ENCODE measurements at regions not wholly inside any gene's neighbourhood (a gene's known extent, or its start where the extent isn't known, plus 50 kb on each side); places are given as distances from the start of the nearest gene placed in this dataset.

DNA sequence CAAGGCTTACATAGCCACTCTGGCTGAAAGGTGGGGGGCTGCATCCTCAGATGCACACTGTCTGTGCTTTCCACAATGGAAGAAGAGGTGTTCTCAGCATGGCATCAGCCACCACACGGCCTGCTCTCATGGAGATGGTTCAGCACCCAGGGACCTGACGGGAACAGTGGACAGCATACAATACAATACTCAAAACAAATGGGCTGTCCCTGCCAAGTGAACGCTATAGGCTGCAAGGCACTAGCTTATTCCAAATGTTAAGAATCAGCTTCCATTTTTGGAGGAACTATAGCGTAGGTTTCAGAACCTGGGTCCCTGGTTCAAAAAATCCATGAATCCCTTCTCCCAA, 77.2 kb downstream of the ZNF608 start:
- no peak for DNase-seq
- no peak overlapping the region for H3K27ac ChIP-seq
- WGBS, 5 donors: 88 to 97% (median 92%) methylated on average over 4 of the region's 4 CpGs
- peaks cover 0 to 13% (median 0%) of the 10 kb centered on the region in 6 donors for H3K4me1 ChIP-seq
- H3K4me3 ChIP-seq: no peak overlapping the region
- no peaks in the 10 kb centered on the region for H3K36me3 ChIP-seq
- TF ChIP-seq, protein P1, sequence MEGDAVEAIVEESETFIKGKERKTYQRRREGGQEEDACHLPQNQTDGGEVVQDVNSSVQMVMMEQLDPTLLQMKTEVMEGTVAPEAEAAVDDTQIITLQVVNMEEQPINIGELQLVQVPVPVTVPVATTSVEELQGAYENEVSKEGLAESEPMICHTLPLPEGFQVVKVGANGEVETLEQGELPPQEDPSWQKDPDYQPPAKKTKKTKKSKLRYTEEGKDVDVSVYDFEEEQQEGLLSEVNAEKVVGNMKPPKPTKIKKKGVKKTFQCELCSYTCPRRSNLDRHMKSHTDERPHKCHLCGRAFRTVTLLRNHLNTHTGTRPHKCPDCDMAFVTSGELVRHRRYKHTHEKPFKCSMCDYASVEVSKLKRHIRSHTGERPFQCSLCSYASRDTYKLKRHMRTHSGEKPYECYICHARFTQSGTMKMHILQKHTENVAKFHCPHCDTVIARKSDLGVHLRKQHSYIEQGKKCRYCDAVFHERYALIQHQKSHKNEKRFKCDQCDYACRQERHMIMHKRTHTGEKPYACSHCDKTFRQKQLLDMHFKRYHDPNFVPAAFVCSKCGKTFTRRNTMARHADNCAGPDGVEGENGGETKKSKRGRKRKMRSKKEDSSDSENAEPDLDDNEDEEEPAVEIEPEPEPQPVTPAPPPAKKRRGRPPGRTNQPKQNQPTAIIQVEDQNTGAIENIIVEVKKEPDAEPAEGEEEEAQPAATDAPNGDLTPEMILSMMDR (IDR thresholded peaks at IDR 0.05 in 8 of 11, conservative IDR thresholded peaks at IDR 0.05 in 3 of 11): no peak
- TF ChIP-seq POLR2A (IDR thresholded peaks at IDR 0.05) (no peak), POLR2AphosphoS5 (IDR thresholded peaks at IDR 0.05) (no peak)
- H3K9me3 ChIP-seq: no peaks in the 10 kb centered on the region
- intact Hi-C loops (cut with DNase I; ENCODE audit: low total_unique reads): no loop called here
- H3K27me3 ChIP-seq (replicated peaks in 1 of 7): no peaks in the 10 kb centered on the region

DNA sequence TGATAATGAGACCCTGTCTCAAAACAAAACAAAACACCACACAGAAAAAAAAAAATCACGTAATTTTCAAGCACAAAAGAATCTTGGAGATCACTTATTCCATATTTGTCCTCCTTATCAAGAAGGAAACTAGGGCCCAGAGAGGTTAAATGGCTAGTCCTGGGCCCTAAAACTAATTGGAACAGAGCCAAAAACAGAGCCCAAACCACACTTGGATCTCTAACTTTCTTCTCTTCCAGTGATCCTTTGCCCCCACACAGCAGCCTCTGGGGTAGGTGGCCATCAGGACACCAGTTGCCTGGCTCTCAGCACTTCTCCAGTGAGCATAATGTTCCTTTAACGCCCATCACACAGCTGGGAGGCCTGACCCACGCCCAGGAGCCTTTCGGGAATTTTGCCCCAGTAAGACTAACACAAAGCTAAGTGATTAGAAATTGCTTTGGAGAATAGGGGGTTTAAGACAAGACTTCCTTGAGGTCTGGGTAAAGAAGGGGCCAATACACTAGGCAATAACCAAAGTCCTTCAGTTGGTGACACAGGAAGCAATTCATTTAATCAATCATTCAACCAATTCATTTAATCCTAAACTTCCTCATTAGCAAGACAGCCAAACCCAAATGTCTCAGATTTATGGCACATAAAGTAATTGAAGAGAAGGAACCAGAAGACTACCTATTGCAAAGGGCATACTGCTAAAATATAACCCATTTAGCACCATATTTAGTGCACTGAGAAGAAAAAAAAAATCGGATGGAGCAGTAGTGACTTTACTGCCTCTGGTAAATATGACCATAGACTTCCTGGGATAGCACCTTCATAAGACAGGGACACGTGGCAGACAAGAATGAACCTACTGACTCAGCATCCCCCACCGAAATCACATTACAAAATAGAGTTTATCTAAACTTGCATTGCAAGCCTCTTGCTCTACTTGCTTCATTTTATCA, 77.8 kb downstream of the ZNF608 start:
- intact Hi-C loops (cut with DNase I; ENCODE audit: low total_unique reads): no loop called here
- Histone ChIP-seq H3K27ac (no peak overlapping the region), H3K4me3 (no peak overlapping the region), H3K36me3 (no peaks in the 10 kb centered on the region), H3K4me1 (peaks cover 0 to 13% (median 0%) of the 10 kb centered on the region in 6 donors), H3K27me3 (replicated peaks in 1 of 7) (no peaks in the 10 kb centered on the region), H3K9me3 (no peaks in the 10 kb centered on the region)
- TF ChIP-seq, protein P1 (IDR thresholded peaks at IDR 0.05 in 8 of 11, conservative IDR thresholded peaks at IDR 0.05 in 3 of 11): no peak
- TF ChIP-seq POLR2AphosphoS5 (IDR thresholded peaks at IDR 0.05) (no peak), POLR2A (IDR thresholded peaks at IDR 0.05) (no peak)
- WGBS, 5 donors: 79 to 91% (median 83%) methylated on average over 7 of the region's 7 CpGs
- no peak for DNase-seq

DNA sequence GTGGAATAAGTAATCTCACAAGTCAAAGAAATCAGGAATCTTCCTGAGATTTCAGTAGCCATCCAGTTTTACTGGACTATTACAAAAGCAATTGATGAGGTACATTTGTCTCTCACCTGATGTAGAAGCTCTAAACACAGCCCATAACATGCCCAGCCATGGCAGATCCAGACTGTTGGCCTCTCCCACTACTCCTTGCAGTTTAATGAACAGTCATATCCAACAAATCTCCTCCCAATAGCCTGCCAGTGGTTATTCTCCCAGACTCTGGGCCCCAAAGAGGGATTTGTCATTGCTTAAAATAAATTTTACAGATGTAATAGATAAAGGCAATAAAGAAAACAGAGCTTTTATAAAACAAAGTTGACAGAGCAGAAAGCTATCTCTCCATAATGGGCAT, 80.8 kb downstream of the ZNF608 start:
- Histone ChIP-seq H3K27ac (no peak overlapping the region), H3K4me1 (peaks cover 0 to 26% (median 0%) of the 10 kb centered on the region in 6 donors), H3K36me3 (no peaks in the 10 kb centered on the region), H3K9me3 (no peaks in the 10 kb centered on the region), H3K27me3 (replicated peaks in 1 of 7) (no peaks in the 10 kb centered on the region), H3K4me3 (no peak overlapping the region)
- DNase-seq: no peak
- intact Hi-C loops (cut with DNase I; ENCODE audit: low total_unique reads): no loop called here
- TF ChIP-seq, protein P1 (IDR thresholded peaks at IDR 0.05 in 8 of 11, conservative IDR thresholded peaks at IDR 0.05 in 3 of 11): no peak
- no peak for TF ChIP-seq POLR2A (IDR thresholded peaks at IDR 0.05)
- no peak for TF ChIP-seq POLR2AphosphoS5 (IDR thresholded peaks at IDR 0.05)

- Histone ChIP-seq H3K4me3 (no peak overlapping the region), H3K9me3 (no peaks in the 10 kb centered on the region), H3K36me3 (no peaks in the 10 kb centered on the region), H3K4me1 (peaks cover 0 to 28% (median 2%) of the 10 kb centered on the region in 6 donors), H3K27ac (no peak overlapping the region), H3K27me3 (replicated peaks in 1 of 7) (no peaks in the 10 kb centered on the region)
- 76 to 91% (median 79%) methylated on average over 2 of the region's 2 CpGs for WGBS, 5 donors
- DNase-seq: no peak
- intact Hi-C loops (cut with DNase I; ENCODE audit: low total_unique reads): no loop called here
- no peak for TF ChIP-seq POLR2AphosphoS5 (IDR thresholded peaks at IDR 0.05)
- TF ChIP-seq, protein P1 (IDR thresholded peaks at IDR 0.05 in 8 of 11, conservative IDR thresholded peaks at IDR 0.05 in 3 of 11): no peak
- TF ChIP-seq POLR2A (IDR thresholded peaks at IDR 0.05): no peak
Measured at GRCh38 chr5:124665035-124665434, 81.4 kb downstream of the ZNF608 start.

All from spleen (tissue), 11 donors.